Activated CD4-positive, alpha-beta T cell treated with anti-CD3 and anti-CD28 coated beads, Interleukin-2, amount 10 ng/mL, durations not matched to agents 7 days and 5 days (primary cell): ENCODE measurements at regions not wholly inside any gene's neighbourhood (a gene's known extent, or its start where the extent isn't known, plus 50 kb on each side); places are given as distances from the start of the nearest gene placed in this dataset.

Source experiments
- CTCF ChIA-PET: fragments of 350-600 bp; sonication (Branson Sonifier 250); formaldehyde crosslinking; loops from one replicate; lab custom pipeline; 2021; ENCODE audit warnings: antibody characterized with exemption; lab: Charles Lee
- POLR2A ChIA-PET: fragments of 350-600 bp; sonication (Branson Sonifier 250); formaldehyde crosslinking; loops from one replicate; lab custom pipeline; 2021; ENCODE audit warnings: antibody characterized with exemption; lab: Charles Lee
- DNase-seq: peaks from one replicate; pipeline ENCODE4 v3.0.0-alpha.2; 2020
- H3K27ac Mint-ChIP-seq: one replicate; pipeline ENCODE4 v1.8.0; 2021; ENCODE audit warnings: mild to moderate bottlenecking, moderate library complexity, mixed read lengths
- H3K27me3 Mint-ChIP-seq: one replicate; pipeline ENCODE4 v1.8.0; 2021; ENCODE audit warnings: mixed read lengths
- H3K36me3 Mint-ChIP-seq: one replicate; pipeline ENCODE4 v1.8.0; 2021; ENCODE audit warnings: low read depth, mixed read lengths
- H3K4me1 Mint-ChIP-seq: one replicate; pipeline ENCODE4 v1.8.0; 2021; ENCODE audit warnings: mixed read lengths
- H3K4me3 Mint-ChIP-seq: one replicate; pipeline ENCODE4 v1.8.0; 2021; ENCODE audit warnings: mild to moderate bottlenecking, moderate library complexity, mixed read lengths
- H3K9me3 Mint-ChIP-seq: one replicate; pipeline ENCODE4 v1.8.0; 2021; ENCODE audit warnings: mixed read lengths

DNA sequence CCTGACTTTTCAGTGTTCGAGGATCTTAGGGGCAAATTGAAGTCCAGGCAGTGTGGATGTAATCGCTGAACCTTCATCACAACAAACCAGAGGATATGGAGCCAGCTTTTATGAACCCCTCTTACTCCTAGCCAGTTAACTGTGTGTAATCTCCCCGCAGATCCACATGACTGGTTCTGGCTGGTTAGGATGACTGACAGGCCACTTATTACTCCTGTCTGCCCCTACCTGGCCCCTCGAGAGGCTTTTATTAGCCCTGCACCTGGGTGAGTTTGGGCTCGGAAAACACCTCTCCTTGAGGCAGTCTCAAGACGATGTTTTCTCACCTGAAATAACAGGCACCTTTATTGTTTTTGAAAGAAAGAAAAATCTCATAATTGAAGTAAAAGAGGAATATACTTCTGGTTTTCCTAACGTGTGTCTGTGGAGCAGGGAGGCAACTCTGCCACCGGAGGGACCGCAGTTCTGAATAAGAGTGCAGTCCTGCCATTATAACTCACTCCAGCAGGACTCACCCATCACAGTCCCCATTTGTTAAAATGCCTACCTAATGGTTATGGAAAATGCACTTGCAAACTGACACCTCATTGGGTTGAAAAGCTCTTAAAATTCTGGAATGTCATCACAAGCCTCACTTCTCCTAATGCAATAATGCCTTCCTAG is 291.9 kb upstream of the N4BP1 start:
- Mint-ChIP-seq H3K4me1 (no peaks in the 10 kb centered on the region), H3K27ac (no peak overlapping the region), H3K4me3 (no peak overlapping the region), H3K27me3 (no peaks in the 10 kb centered on the region), H3K9me3 (no peaks in the 10 kb centered on the region), H3K36me3 (no peaks in the 10 kb centered on the region)
- no peak for DNase-seq
- ChIA-PET CTCF (interaction anchor here (0.7 kb wide), 1 partner anchor 296 kb away, joined by 3 read pairs; no protein-coding TSS in a partner anchor), POLR2A (no interaction called here)

DNA sequence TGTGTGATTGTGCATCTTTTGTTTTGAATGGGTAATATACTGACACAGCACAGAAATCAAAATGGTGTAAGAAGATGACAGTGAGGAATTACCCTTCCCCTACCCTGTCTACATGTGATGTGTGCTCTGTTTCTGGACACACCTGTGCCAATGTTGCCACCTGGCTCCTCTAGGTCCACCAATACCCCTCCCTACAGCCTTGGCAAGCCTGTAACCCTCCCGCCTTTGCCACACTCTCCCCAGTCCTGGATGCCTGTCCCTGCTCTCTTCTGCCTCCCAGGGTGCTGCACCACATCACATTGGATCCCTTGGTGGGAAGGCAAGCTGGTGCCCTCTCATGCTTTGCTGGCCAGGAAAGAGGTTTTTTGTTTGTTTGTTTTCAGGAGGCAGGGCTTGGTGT is 289.5 kb upstream of the N4BP1 start:
- Mint-ChIP-seq H3K4me3 (no peak overlapping the region), H3K4me1 (no peaks in the 10 kb centered on the region), H3K27ac (no peak overlapping the region), H3K27me3 (no peaks in the 10 kb centered on the region), H3K36me3 (no peaks in the 10 kb centered on the region), H3K9me3 (no peaks in the 10 kb centered on the region)
- POLR2A ChIA-PET = no interaction called here
- no peak for DNase-seq
- CTCF ChIA-PET = no interaction called here

DNA sequence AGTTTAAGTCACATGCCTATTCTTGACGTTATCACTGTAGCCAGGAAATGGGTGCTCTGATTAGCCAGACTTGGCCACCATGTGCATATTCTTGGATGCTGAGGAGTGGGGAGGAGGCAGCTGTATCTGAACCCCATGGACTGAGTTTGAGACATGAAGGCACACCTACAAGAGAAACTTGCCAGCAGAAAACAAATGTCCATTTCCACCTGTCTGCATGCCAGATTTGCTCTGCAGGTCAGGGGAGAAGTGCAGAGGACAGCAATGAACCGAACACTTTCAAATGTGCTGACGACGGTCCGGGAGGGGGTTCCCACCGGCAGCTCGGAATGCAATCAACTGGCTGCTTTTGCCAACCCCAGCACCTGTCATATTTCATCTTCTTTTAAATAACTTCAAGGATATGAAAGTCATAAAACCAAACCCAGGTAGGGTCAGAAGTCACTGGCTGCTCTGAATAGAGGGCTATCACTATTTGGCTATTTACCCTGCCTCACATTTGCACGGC is 287.8 kb upstream of the N4BP1 start:
- ChIA-PET POLR2A (no interaction called here), CTCF (no interaction called here)
- H3K4me1 Mint-ChIP-seq = no peaks in the 10 kb centered on the region
- no peak overlapping the region for H3K4me3 Mint-ChIP-seq
- no peak for DNase-seq
- no peaks in the 10 kb centered on the region for H3K27me3 Mint-ChIP-seq
- no peaks in the 10 kb centered on the region for H3K36me3 Mint-ChIP-seq
- no peaks in the 10 kb centered on the region for H3K9me3 Mint-ChIP-seq
- no peak overlapping the region for H3K27ac Mint-ChIP-seq

GRCh38 chr16:48895142-48895541 is 285.2 kb upstream of the N4BP1 start:
- no peak for DNase-seq
- POLR2A ChIA-PET = no interaction called here

GRCh38 chr16:48892893-48893292 is 282.9 kb upstream of the N4BP1 start:
- ChIA-PET CTCF (no interaction called here), POLR2A (no interaction called here)
- H3K9me3 Mint-ChIP-seq = no peaks in the 10 kb centered on the region

More at GRCh38 chr16:48895142-48895541, 285.2 kb upstream of the N4BP1 start:
- no peaks in the 10 kb centered on the region for H3K27me3 Mint-ChIP-seq
- CTCF ChIA-PET = no interaction called here
- H3K9me3 Mint-ChIP-seq = no peaks in the 10 kb centered on the region
- H3K4me3 Mint-ChIP-seq = no peak overlapping the region
- no peaks in the 10 kb centered on the region for H3K4me1 Mint-ChIP-seq
- no peaks in the 10 kb centered on the region for H3K36me3 Mint-ChIP-seq
- no peak overlapping the region for H3K27ac Mint-ChIP-seq

GRCh38 chr16:48887646-48888210 is 277.7 kb upstream of the N4BP1 start:
- H3K36me3 Mint-ChIP-seq = no peaks in the 10 kb centered on the region
- POLR2A ChIA-PET = no interaction called here

More at GRCh38 chr16:48892893-48893292, 282.9 kb upstream of the N4BP1 start:
- H3K4me3 Mint-ChIP-seq = no peak overlapping the region
- no peaks in the 10 kb centered on the region for H3K36me3 Mint-ChIP-seq
- H3K4me1 Mint-ChIP-seq = no peaks in the 10 kb centered on the region
- H3K27me3 Mint-ChIP-seq = no peaks in the 10 kb centered on the region
- no peak for DNase-seq
- H3K27ac Mint-ChIP-seq = no peak overlapping the region

GRCh38 chr16:48885471-48885870 is 275.5 kb upstream of the N4BP1 start:
- ChIA-PET CTCF (interaction anchor here (0.6 to 1.3 kb wide), 2 partner anchors 11 to 24 kb away, joined by 3 read pairs; no protein-coding TSS in a partner anchor), POLR2A (no interaction called here)
- Mint-ChIP-seq H3K36me3 (no peaks in the 10 kb centered on the region), H3K4me3 (no peak overlapping the region), H3K27ac (no peak overlapping the region), H3K9me3 (no peaks in the 10 kb centered on the region), H3K27me3 (no peaks in the 10 kb centered on the region), H3K4me1 (no peaks in the 10 kb centered on the region)
- DNase-seq = no peak

More at GRCh38 chr16:48887646-48888210, 277.7 kb upstream of the N4BP1 start:
- Mint-ChIP-seq H3K27me3 (no peaks in the 10 kb centered on the region), H3K4me1 (no peaks in the 10 kb centered on the region), H3K4me3 (no peak overlapping the region), H3K9me3 (no peaks in the 10 kb centered on the region), H3K27ac (no peak overlapping the region)
- DNase-seq = no peak
- CTCF ChIA-PET = no interaction called here

DNA sequence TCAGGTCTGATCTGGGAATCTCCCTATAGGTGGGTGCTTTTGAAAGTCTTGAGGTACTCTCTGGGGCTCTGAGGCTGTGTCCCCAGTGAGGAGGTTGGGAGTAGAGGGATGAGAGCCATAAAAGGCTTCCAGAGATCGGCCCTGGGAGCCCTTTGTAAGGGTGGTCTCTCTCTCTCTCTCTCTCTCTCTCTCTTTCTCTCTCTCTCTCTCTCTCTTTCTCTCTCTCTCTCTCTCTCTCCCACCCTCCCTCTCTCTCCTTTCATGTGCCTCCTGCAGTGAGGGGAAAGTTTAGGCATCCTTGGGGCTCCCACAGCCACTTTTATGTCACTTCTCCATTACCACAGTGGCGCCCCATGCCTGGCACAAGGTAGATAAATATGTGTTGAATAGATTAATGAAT is 271.3 kb upstream of the N4BP1 start:
- Mint-ChIP-seq H3K36me3 (no peaks in the 10 kb centered on the region), H3K4me3 (no peak overlapping the region), H3K4me1 (no peaks in the 10 kb centered on the region), H3K27me3 (no peaks in the 10 kb centered on the region), H3K27ac (no peak overlapping the region), H3K9me3 (no peaks in the 10 kb centered on the region)
- CTCF ChIA-PET = no interaction called here
- POLR2A ChIA-PET = no interaction called here
- no peak for DNase-seq

DNA sequence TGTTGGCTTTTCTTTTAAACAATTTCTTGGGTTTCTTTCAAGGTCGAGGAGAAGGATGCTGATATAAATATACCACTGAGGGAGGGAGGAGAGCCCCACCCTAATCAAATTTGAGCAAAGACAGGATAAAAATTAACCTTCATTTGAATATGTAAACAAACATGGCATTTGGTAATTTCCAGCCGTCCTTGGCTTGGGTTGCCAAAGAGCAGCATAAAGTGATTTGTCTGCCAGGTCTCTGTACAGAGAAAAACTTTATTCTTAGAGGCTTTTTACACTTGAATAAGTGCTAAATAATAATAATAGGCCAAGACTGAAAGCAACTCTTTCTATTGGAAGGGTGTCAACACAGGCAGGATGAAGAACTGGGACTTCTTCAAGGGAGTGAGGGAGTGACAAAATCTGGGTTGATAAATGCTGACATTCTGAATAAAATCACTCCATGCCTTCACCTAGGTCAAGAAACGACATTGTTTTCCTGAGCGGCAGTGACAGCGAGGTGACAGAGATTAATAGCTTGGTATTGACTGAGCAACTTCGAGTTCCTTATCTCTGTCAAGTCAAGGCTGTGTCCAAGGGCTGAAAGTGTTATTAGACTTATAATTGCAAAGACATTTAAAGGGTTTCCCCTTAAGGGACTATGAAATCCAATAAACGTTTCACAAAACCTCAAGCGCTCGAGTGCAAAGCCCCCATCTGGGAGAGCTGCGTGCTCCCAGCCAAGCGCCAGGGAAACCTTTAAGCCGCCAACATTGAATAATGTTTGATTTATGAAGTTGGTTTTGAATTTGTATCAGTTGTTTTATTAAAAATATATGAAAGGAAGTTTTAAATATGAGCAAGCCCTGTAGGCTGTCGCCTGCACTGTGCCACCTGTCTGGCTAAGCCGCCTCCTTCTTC is 269.5 kb upstream of the N4BP1 start:
- H3K27ac Mint-ChIP-seq = no peak overlapping the region
- H3K27me3 Mint-ChIP-seq = no peaks in the 10 kb centered on the region
- no peak for DNase-seq
- ChIA-PET POLR2A (no interaction called here), CTCF (no interaction called here)
- no peaks in the 10 kb centered on the region for H3K36me3 Mint-ChIP-seq
- H3K4me1 Mint-ChIP-seq = no peaks in the 10 kb centered on the region
- no peaks in the 10 kb centered on the region for H3K9me3 Mint-ChIP-seq
- H3K4me3 Mint-ChIP-seq = no peak overlapping the region

DNA sequence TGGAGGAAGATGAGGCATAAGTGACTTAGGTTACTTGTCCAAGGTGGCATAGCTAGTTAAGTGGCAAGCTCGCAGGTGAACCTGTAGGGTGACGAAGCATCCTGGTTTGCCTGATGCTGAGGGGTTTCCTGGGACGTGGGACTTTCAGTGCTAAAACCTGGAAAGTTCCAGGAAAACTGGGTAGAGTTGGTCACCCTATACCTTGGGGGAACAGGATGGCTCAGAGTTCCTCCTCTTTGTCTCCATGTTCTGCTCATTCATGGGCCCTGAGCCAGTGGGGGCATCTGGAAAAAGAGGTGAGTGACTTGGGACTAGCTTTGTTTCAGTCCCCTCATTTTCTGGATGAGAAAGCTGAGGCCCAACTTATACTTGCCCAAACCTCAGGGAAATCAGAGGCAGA is 268.0 kb upstream of the N4BP1 start:
- CTCF ChIA-PET = no interaction called here
- H3K36me3 Mint-ChIP-seq = no peaks in the 10 kb centered on the region
- no peak overlapping the region for H3K27ac Mint-ChIP-seq

DNA sequence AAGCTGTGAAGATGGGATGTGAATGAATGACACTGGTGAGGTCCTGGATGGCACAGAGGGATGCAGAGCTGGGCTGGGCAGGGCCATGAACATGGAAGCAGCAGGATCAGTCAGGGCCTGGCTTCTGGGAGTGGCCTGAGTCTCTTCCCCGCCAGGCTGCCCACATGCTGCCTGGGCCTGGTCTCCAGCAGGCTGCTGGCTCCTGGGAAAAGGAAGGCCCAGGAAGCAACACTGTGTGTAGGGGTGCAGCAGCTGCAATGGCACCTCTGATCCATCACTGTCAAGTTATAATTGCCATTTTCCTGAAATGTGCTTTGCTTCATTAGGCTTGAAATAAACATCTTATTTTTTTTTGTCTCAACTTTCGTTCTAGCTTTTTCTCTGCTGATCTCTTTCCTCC is 260.2 kb upstream of the N4BP1 start:
- Mint-ChIP-seq H3K27ac (no peak overlapping the region), H3K4me1 (no peaks in the 10 kb centered on the region), H3K9me3 (no peaks in the 10 kb centered on the region), H3K36me3 (no peaks in the 10 kb centered on the region), H3K4me3 (no peak overlapping the region), H3K27me3 (no peaks in the 10 kb centered on the region)
- DNase-seq = no peak
- POLR2A ChIA-PET = no interaction called here
- CTCF ChIA-PET = no interaction called here

More for the DNA sequence above, 268.0 kb upstream of the N4BP1 start:
- H3K27me3 Mint-ChIP-seq = no peaks in the 10 kb centered on the region
- POLR2A ChIA-PET = no interaction called here
- no peak overlapping the region for H3K4me3 Mint-ChIP-seq
- DNase-seq = no peak
- H3K4me1 Mint-ChIP-seq = no peaks in the 10 kb centered on the region
- H3K9me3 Mint-ChIP-seq = no peaks in the 10 kb centered on the region

DNA sequence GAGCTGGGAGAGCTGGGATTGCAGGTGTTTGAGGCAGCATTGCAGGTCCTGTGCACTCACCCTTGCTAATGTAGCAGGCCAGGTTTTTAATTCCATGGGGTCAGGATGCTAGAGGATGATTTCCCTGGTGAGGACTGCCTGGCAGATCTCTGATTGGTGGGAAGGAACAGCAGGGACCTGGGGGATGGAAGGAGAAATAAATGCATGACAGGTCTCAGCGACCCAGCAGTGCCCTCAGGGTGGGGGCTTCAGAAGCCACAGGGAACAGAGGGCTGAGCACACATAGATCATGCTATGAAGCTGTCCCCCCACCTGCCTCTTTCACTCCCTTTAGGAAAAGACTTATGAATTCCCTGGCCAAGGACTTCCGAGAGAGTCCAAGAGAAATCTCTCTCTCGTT is 255.5 kb upstream of the N4BP1 start:
- POLR2A ChIA-PET = no interaction called here
- H3K27me3 Mint-ChIP-seq = no peaks in the 10 kb centered on the region

GRCh38 chr16:48864055-48864454 is 254.1 kb upstream of the N4BP1 start:
- ChIA-PET CTCF (no interaction called here), POLR2A (no interaction called here)
- DNase-seq = no peak
- H3K4me3 Mint-ChIP-seq = no peak overlapping the region
- H3K27ac Mint-ChIP-seq = no peak overlapping the region
- H3K27me3 Mint-ChIP-seq = no peaks in the 10 kb centered on the region
- H3K36me3 Mint-ChIP-seq = no peaks in the 10 kb centered on the region
- H3K9me3 Mint-ChIP-seq = peaks cover 2% of the 10 kb centered on the region
- H3K4me1 Mint-ChIP-seq = no peaks in the 10 kb centered on the region

More for the DNA sequence above, 255.5 kb upstream of the N4BP1 start:
- CTCF ChIA-PET = interaction anchor here (1.4 kb wide), 1 partner anchor 10 kb away, joined by 3 read pairs; no protein-coding TSS in a partner anchor
- DNase-seq = no peak
- H3K27ac Mint-ChIP-seq = no peak overlapping the region
- H3K4me1 Mint-ChIP-seq = no peaks in the 10 kb centered on the region
- H3K9me3 Mint-ChIP-seq = peaks cover 2% of the 10 kb centered on the region
- no peaks in the 10 kb centered on the region for H3K36me3 Mint-ChIP-seq
- no peak overlapping the region for H3K4me3 Mint-ChIP-seq
